ENCODE measurements at regions not wholly inside any gene's neighbourhood (a gene's known extent, or its start where the extent isn't known, plus 50 kb on each side); places are given as distances from the start of the nearest gene placed in this dataset.

- TF ChIP-seq POLR2A (IDR thresholded peaks at IDR 0.05; ENCODE audit: insufficient read depth in 1 of 2, low read depth in 2 of 2, low read length in 2 of 2): no peak
- no peak for TF ChIP-seq TAF1 (CRISPR knock-in tag; IDR thresholded peaks at IDR 0.05)
- no peak for TF ChIP-seq NFIC (IDR thresholded peaks at IDR 0.05; ENCODE audit: low read length)
- no peak for TF ChIP-seq MAX (IDR thresholded peaks at IDR 0.05)
- TF ChIP-seq ATF4 (CRISPR knock-in tag; IDR thresholded peaks at IDR 0.05): no peak
- TF ChIP-seq SUZ12 (IDR thresholded peaks at IDR 0.05; ENCODE audit: low read depth, low read length): no peak
- no peak for TF ChIP-seq CEBPB (IDR thresholded peaks at IDR 0.05; ENCODE audit: borderline replicate concordance, low read depth, low read length)
- TF ChIP-seq NFYB (CRISPR knock-in tag; IDR thresholded peaks at IDR 0.05): no peak
Observed at GRCh38 chr5:120985526-120985925, 521.4 kb downstream of the PRR16 start.
